Brain pericyte (primary cell): ENCODE measurements at regions not wholly inside any gene's neighbourhood (a gene's known extent, or its start where the extent isn't known, plus 50 kb on each side); places are given as distances from the start of the nearest gene placed in this dataset.
"Not testable (repeated sequence)": the region's sequence is repeated elsewhere in the genome, so short reads cannot be mapped to it uniquely, and the experiment has no call there.

Experiments
- DNase-seq: peaks from one replicate; pipeline ENCODE4 v3.0.0-alpha.2; 2012; ENCODE audit warnings: low read depth, low spot score

DNA sequence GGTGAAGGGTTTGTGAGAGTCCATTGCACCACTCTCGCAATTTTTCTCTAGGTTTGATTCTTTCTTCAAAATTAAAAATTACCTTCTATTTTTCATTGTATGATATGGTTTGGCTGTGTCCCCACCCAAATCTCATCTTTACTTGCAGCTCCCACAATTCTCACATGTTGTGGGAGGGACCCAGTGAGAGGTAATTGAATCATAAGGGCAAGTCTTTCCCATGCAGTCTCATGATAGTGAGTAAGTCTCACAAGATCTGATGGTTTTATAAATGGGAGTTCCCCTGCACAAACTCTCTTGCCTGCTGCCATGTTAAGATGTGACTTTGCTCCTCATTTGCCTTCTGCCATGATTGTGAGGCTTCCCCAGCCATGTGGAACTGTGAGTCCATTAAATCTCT, 711.2 kb upstream of the AUTS2 start:
- DNase-seq, result not testable (repeated sequence)

DNA sequence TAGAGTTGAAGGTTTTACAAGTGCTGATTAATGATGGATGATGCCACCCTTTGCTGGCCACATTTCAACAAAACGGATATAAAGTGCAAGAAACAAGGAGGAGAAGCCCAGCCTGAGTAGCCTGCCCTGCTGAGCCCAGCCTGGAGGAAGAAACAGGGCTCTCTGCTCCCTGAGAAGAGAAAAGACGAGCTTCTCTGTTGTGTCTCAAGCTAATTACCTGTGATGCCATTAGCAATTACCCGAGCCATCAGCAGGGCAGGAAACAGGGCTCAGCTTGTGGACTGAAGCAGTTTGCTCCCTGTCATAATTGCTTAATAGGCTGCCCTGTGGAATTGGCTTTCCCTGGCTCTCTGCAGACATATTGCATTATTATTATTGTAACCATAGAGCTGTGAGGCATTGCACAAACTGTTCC, 709.3 kb upstream of the AUTS2 start:
- DNase-seq, result no peak

DNA sequence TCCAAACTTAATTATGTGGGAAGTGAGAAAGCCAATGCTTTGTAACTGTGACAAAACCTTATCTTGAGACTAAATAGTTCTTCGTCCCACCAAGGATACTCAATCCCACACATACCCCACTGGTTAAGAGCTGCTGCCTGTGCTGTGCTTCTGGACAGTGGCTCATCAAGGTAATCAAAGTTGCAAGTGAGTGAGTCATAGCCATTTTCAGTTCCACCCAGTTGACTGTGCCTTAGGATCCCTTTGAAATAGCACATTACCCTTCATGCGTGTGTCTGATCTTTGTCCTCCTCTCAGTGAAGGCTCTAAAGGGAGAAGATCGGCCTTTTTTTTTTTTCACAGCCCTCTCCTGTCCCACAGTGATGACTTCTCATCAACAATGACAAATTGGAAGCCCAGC, 706.0 kb upstream of the AUTS2 start:
- no peak for DNase-seq

DNA sequence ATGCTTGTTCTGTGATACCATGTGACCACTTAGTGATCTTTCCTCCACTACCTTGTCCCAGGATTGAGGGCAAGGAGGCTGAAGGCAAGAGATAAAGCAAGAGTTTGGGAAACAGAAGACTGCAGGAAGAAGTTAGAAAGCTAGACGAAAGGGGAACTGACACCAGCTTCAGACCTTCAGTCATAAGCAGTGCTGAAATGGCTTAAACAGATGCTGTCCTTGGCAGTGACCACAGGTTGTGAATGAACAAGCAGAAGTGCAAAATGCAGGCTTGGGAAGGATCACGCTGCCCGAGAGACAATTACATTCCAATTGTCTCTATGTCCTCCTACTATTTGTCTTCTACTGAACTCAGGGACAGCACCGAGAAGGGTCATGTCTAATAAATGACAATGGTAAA, 704.9 kb upstream of the AUTS2 start:
- DNase-seq, result no peak

DNA sequence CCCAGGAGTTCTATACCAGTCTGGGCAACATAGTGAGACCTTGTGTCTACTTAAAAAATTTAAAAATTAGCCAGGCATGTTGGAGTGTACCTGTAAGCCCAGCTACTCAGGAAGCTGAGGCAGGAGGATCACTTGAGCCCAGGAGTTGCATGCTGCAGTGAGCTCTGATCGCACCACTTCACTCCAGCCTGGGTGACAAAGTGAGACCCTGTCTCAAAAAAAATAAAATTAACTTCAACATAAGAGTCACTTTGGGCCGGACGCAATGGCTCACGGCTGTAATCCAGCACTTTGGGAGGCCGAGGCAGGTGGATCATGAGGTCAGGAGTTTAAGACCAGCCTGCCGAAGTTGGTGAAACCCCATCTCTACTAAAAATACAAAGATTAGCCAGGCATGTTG, 699.1 kb upstream of the AUTS2 start:
- DNase-seq, result not testable (repeated sequence)

DNA sequence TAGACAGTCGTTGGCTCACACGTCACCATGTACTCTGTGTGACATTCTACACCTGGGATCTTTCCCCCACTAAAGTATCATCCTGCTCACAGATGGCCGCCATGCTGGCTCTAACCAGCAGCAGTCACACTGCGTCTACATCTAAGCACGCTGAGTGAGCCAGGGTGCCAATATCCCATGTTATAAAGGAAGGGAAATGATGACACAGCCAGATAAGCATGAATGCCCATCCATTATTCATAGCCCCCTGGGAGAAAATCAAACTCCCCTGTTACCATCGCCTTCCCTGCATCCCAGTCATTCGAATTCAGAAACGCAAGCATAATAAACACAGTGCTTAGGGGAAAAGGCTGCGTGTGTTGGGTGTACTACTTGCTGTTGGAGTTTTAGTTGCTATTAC, 698.2 kb upstream of the AUTS2 start:
- DNase-seq, result no peak

DNA sequence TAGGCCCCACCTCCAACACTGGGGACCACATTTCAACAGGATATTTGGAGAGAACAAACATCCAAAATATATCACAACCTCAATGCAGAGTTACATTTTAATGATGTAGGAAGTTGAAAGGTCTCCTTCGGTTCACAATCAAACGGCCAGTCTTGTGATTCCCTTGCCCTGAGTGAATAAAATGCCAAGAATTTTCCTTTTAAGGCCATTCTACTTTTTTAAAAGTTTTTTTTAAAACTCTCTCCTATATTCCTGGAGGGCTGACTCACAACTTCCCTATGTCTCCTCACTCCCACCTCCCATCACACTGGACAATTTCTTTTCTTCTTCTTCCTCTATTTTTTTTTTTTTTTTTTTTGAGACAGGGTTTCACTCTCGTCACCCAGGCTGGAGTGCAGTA, 693.6 kb upstream of the AUTS2 start:
- no peak for DNase-seq

DNA sequence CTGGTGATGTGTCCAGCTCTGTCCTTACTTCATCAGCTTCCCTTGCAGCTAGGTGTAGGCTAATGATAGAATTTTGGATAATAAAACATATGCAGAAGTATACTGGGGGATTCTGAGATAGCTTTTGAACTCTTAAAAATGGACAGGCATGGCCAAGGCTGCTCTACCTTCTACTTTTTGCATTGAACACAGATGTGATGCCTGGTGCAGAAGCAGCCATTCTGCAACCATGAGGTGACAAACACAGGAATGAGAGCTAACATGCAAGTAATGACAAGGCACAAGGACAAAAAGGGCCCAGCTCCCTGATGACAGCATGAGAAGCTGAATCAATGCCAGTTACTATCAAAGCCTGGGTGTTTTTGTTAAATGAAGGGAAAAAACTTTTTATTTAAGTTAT, 686.5 kb upstream of the AUTS2 start:
- DNase-seq, result no peak

DNA sequence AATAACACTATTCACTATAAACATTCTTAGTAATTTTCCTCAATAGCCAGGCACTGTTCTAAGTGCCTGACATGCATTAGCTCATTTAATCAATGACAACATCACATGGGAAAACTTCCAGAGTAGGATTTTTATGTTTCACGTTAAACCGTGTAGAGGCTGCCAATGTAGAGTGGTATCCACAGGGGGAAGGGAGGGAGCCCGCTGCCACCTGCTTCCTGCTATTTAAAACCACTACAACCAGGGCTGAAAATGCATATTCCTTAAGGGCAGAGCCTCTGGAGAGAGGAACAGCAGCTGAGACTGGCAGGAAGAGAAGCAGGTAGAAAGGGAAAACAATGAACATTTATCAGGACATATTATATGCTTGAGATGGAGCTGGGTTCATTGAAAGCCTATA, 684.3 kb upstream of the AUTS2 start:
- no peak for DNase-seq

DNA sequence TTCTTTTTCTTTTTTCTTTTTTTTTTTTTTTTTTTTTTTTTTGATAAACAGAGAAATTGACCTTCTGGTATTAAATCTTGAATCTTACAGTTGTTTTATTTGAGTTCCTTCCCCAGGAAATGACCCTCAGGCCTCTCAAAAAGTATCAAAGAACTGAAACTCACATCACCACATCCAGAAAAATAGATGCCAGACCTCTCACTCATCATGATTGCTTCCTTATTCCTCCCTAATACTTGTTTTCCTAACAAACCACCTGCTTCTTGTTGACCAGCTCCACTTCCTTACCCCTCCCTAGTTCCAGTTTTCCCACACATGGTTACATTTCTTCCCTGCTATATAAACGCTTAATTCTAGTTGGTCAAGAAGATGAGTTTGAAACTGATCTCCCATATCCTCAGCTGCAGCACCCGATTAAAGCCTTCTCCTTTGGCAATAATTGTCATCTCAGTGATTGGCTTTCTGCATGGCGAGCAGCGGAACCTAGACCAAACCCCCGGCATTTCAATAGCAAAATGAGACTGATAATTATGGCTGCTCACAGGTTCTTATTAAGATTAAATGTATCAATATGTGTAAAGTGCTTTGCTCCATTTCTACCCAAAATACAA, 681.1 kb upstream of the AUTS2 start:
- DNase-seq, result no peak

DNA sequence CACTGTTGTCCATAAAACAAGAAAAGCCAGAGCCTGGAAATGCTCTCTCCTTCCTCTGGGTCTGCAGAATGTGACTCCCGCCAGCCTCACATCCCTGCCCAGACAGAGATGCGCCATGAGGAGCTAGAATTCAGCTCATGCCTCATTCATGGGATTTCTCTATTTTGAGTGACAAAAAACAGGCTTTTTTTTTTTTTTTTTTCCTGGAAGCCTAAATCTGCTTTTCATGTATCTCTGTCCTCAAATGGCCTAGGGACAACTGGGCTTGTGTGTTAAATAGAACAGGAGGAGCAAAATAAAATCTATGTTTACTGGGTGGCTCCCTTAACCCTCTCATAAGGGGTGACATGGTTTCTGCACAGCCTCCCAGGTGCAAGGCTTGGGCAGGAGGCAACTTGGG, 679.7 kb upstream of the AUTS2 start:
- no peak for DNase-seq

DNA sequence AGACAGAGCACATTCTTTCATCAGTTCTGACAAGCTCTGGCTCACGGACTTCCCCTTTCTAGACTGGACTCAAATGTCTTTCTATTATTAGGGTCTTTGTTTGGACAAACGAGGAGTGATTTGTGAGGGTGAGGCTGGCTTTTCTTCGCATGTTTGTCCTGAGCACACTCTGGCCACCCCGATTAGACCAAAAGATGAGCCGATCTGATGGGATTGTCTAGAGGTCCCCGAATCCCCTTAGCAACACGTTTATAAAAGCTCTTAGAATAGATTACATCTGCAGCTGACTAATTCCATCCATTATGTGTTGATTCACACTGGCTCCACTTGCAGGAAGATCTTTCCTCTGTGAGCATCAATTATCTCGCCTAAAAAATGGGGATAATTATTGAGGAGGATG, 675.4 kb upstream of the AUTS2 start:
- DNase-seq, result no peak

DNA sequence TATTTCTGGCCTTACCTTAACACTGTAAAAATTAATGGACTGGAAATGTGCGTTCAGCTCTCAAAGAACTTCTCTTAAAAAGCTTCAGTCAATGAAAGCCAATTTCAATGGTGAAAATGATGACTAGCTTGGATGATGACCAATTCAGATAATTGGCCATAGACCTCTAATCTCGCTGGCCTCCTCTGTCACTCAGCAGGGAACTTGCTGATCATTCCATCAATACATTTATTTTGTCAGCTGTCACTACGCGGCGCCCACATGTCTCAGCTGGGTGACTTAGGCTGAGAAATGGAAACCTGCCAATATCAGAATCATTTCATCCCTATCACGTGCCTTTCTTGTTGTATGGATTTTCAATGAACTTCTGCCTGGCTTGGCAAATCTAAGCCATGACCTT, 673.0 kb upstream of the AUTS2 start:
- DNase-seq, result no peak

DNA sequence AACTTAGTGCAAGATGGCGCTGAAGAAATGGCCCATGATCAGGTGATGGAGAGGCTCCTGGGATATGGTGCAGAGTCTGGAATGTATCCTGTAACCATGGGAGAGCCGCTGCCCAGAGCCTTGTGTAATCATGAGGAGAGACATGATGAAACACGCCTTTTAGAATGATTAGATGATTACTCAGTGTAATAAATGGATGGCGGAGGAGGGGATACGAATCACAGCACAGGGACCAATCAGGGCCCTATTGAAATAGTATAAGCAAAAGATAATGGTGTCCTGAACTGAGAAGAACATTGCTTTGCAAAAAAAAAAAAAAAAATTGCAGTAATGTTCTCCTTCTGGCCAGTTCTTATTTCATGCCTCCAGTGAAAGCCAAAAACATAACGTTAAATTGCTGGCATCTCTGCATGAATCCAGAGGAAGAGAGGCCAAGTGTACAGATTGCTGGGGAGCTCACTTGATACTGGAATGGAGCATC, 668.5 kb upstream of the AUTS2 start:
- no peak for DNase-seq

DNA sequence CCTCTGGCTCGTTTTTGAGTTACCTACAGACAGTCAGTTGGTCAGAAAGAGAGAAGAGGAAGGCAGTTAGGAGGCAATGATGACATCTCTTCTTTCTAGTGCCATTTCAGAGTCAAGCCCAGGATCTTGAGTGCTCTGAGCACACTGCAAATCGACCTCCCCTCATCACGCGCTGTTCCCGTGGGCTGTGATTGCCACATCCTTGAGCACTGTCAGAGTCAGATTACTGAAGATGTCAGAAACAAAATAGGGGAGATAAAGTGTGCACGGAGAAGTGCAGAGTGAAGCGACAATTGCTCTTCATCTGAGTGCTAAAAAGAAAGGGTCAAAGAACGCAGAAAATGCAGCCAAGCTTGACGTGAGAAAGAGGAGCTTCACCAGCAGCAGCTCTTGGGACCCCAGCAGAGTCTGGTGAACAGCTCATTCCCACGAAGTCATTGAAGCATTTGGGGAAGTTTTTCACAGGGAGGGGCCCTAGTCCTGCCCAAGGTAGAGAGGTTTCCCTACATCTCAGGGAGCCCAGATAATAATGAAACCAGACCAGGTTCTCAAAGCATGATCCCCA, 661.7 kb upstream of the AUTS2 start:
- no peak for DNase-seq

DNA sequence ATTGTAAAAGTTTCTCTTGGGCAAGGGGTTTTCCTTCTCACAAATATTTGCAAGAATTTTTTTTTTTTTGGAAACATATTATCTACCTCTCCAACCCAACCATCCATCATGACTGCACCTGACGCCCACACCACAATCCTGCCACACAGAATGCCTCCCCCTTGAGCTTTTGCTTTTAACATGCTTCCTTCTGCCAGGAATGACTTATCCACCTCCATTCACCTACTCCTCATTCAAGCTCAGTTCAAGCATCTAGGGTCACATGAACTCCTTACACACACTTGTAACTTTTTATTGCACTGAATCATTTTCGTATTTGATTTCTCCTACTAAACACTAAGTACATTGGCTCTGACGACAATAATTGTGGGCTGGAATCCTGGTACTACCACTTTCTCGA, 660.1 kb upstream of the AUTS2 start:
- no peak for DNase-seq

DNA sequence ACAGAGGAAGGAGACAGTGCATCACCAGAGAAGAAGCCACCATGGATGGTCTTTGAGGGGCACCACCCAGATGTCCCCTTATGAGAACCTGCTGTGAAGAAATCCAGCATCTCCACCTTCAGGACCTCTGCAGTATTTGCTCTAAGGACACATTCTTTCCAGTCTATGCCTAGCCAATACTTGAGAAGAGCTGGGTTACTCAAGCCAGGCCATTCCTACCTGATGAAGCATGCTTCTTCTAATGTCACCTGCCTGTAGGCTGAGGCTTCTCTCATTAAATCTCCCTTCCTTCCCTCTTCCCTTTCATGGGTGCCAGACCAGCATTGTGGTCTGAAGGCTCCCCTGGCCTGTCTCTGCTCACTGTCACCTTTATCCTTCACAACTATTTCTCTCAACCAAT, 654.5 kb upstream of the AUTS2 start:
- no peak for DNase-seq

DNA sequence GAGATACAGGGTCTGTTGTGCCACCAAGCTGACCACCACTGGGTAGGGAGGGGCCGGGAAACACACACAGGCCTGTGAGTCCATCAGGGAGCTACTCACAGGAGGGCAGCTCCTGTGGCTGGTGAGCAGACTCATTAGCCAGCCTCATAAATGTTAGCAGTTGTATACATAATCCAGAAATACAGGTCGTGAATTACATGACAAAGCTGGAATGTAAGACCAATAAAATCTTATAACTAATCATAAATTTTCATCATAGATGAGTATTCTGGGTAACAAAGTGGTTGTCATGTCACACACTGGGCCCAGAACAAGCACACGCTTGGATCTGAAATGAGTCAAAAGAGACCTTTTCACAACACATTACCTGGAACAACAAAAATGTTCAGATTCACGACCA, 642.6 kb upstream of the AUTS2 start:
- DNase-seq, result no peak

DNA sequence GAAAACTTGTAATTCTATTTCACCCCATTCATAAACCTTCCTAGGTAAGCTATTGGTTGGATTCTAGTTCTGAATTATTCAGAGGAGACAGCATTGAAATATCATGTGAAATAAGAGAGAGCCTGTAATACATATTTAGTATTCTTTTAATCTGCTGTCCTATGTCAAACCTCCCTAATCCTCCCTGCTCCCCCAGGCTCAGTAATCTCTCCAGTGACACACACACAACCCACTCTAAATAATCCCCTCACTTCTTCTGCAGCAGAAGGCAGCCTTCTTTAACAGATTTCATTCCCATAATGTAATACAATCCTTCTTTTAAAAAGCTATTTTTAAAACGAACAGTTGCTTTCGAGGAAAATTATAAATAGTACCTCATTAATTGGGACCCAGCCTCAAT, 639.7 kb upstream of the AUTS2 start:
- DNase-seq, result no peak

DNA sequence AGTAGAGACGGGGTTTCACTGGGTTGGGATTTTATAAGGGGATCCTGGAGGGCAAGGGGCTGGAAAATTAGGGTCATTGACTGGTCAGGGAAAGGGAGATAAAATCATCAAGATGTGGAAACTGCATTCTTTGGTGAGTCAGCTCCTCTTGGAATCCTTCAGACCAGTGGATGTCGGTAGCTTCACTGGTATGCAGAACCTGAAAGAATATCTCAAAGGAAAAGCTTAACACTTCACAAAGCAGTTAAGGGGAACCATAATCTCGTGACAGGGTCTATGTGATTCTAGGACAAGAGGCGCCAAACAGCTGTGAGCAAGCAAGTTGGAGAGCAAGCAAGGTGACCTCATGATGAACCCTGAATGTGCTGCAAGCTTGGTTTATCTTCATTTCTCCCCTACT, 634.7 kb upstream of the AUTS2 start:
- no peak for DNase-seq

DNA sequence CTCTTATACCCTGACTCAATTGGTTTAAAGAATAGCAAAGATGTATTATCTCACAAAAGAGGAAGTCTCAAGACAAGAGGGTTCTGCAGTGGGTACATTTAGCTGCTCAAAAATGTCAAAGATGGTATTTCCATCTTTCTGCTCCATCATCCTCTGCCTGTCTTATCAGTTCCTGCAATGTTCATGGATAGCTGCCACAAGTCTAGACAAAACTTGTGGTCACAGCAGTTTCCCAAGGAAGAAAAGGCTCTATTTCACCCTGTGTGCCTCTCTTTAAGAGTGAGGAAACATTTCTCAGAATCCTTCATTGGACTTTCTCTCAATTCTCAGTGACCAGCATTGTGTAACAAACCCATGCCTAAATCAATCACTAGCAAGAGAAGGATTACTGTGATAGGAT, 634.2 kb upstream of the AUTS2 start:
- no peak for DNase-seq

DNA sequence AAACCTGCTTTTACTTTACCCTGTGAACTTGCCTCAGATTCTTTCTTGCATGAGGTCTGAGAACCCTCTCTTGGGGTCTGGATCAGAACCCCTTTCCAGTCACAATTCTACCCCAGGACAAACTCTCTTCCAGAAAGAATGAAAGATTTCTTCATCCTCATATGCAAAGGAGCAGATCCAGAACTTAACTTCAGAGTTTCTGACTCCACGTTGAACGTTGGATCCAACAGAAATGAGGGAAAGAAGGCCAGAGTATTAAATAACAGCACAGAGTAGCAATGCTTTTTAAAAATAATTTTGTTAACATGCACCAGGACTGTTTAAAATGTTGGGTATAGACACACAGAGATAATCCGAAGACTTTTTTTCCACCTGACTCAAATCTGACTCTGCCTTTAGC, 632.9 kb upstream of the AUTS2 start:
- DNase-seq, result no peak

DNA sequence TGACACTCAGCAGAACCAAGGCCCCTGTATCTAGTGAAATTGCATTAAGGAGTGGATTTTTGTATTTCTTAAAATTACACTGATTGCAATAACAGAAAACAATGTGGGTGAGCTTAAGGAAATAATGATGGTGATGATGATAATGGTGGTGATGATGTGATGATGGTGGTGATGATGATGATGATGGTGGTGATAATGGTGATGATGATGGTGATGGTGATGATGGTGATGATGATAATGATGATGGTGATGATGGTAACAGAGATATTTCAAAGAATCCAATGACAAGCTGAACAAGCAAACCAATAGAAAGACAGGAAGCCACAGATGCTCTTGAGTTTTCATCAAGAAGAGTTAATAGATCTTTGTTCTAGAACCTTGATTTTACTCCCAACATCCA, 630.7 kb upstream of the AUTS2 start:
- DNase-seq, result no peak

DNA sequence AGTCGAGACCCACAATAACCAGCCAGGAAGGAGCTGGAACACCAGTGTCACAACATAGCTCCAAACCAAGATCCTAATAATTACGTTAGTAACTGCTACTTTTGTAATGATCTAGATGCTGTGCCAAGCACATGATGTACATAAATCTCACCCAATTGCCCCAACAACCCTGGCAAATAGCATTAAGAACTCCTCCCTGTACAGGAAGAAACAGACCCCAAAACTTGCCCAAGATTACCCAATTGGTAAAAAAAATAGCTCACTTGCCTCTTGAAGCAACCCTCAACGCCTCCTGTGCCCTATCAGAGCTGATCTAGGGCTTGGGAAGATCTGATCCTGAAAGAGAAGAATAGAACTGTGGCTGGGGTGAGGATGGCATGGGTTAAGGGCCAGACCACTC, 628.7 kb upstream of the AUTS2 start:
- DNase-seq, result no peak
